ENCODE measurements at regions not wholly inside any gene's neighbourhood (a gene's known extent, or its start where the extent isn't known, plus 50 kb on each side); places are given as distances from the start of the nearest gene placed in this dataset.
"Not testable (repeated sequence)": the region's sequence is repeated elsewhere in the genome, so short reads cannot be mapped to it uniquely, and the experiment has no call there.

- DNase-seq (ENCODE audit: low spot score); in situ Hi-C loops (cut with MboI; ENCODE audit: low sequenced_read_pairs, unreplicated experiment): not testable (repeated sequence)
Observed at GRCh38 chr2:111299635-111300034, 178.9 kb downstream of the BCL2L11 start.

- not testable (repeated sequence) for DNase-seq (ENCODE audit: low spot score)
Observed at GRCh38 chr2:111301677-111302076, 181.0 kb downstream of the BCL2L11 start.

GRCh38 chr2:111302397-111303218 is 181.9 kb downstream of the BCL2L11 start:
- DNase-seq (ENCODE audit: low spot score); in situ Hi-C loops (cut with MboI; ENCODE audit: low sequenced_read_pairs, unreplicated experiment): not testable (repeated sequence)

More at GRCh38 chr2:111301677-111302076, 181.0 kb downstream of the BCL2L11 start:
- in situ Hi-C loops (cut with MboI; ENCODE audit: low sequenced_read_pairs, unreplicated experiment), result not testable (repeated sequence)

GRCh38 chr2:111307302-111307701 is 186.6 kb downstream of the BCL2L11 start:
- in situ Hi-C loops (cut with MboI; ENCODE audit: low sequenced_read_pairs, unreplicated experiment); DNase-seq (ENCODE audit: low spot score): not testable (repeated sequence)

GRCh38 chr2:111309231-111310075 is 188.7 kb downstream of the BCL2L11 start:
- DNase-seq (ENCODE audit: low spot score); in situ Hi-C loops (cut with MboI; ENCODE audit: low sequenced_read_pairs, unreplicated experiment): not testable (repeated sequence)

GRCh38 chr2:111310395-111310794 is 189.7 kb downstream of the BCL2L11 start:
- in situ Hi-C loops (cut with MboI; ENCODE audit: low sequenced_read_pairs, unreplicated experiment); DNase-seq (ENCODE audit: low spot score): not testable (repeated sequence)

GRCh38 chr2:111311568-111311967 is 190.9 kb downstream of the BCL2L11 start:
- in situ Hi-C loops (cut with MboI; ENCODE audit: low sequenced_read_pairs, unreplicated experiment); DNase-seq (ENCODE audit: low spot score): not testable (repeated sequence)

- in situ Hi-C loops (cut with MboI; ENCODE audit: low sequenced_read_pairs, unreplicated experiment); DNase-seq (ENCODE audit: low spot score): not testable (repeated sequence)
Observed at GRCh38 chr2:111312897-111313607, 192.3 kb downstream of the BCL2L11 start.

GRCh38 chr2:111313711-111314110 is 193.0 kb downstream of the BCL2L11 start:
- DNase-seq (ENCODE audit: low spot score); in situ Hi-C loops (cut with MboI; ENCODE audit: low sequenced_read_pairs, unreplicated experiment): not testable (repeated sequence)

- DNase-seq (ENCODE audit: low spot score); in situ Hi-C loops (cut with MboI; ENCODE audit: low sequenced_read_pairs, unreplicated experiment): not testable (repeated sequence)
Observed at GRCh38 chr2:111315188-111315917, 194.6 kb downstream of the BCL2L11 start.

- in situ Hi-C loops (cut with MboI; ENCODE audit: low sequenced_read_pairs, unreplicated experiment); DNase-seq (ENCODE audit: low spot score): not testable (repeated sequence)
Observed at GRCh38 chr2:111316221-111316741, 195.6 kb downstream of the BCL2L11 start.

- in situ Hi-C loops (cut with MboI; ENCODE audit: low sequenced_read_pairs, unreplicated experiment); DNase-seq (ENCODE audit: low spot score): not testable (repeated sequence)
Observed at GRCh38 chr2:111316881-111317549, 196.3 kb downstream of the BCL2L11 start.

GRCh38 chr2:111319552-111319951 is 198.8 kb downstream of the BCL2L11 start:
- DNase-seq (ENCODE audit: low spot score); in situ Hi-C loops (cut with MboI; ENCODE audit: low sequenced_read_pairs, unreplicated experiment): not testable (repeated sequence)

GRCh38 chr2:111320264-111320663 is 199.6 kb downstream of the BCL2L11 start:
- DNase-seq (ENCODE audit: low spot score); in situ Hi-C loops (cut with MboI; ENCODE audit: low sequenced_read_pairs, unreplicated experiment): not testable (repeated sequence)

GRCh38 chr2:111320965-111321364 is 200.3 kb downstream of the BCL2L11 start:
- in situ Hi-C loops (cut with MboI; ENCODE audit: low sequenced_read_pairs, unreplicated experiment); DNase-seq (ENCODE audit: low spot score): not testable (repeated sequence)

- DNase-seq (ENCODE audit: low spot score); in situ Hi-C loops (cut with MboI; ENCODE audit: low sequenced_read_pairs, unreplicated experiment): not testable (repeated sequence)
Observed at GRCh38 chr2:111323384-111323783, 202.7 kb downstream of the BCL2L11 start.

- in situ Hi-C loops (cut with MboI; ENCODE audit: low sequenced_read_pairs, unreplicated experiment); DNase-seq (ENCODE audit: low spot score): not testable (repeated sequence)
Observed at GRCh38 chr2:111327726-111328125, 207.0 kb downstream of the BCL2L11 start.
